Left lung (tissue), 4 donors: ENCODE measurements at regions not wholly inside any gene's neighbourhood (a gene's known extent, or its start where the extent isn't known, plus 50 kb on each side); places are given as distances from the start of the nearest gene placed in this dataset.
"Not testable (repeated sequence)": the region's sequence is repeated elsewhere in the genome, so short reads cannot be mapped to it uniquely, and the experiment has no call there.

Source experiments
- ATAC-seq: fragments of 200-7000 bp; cut with Tn5 transposase; one replicate; pipeline ENCODE4 v1.9.1; 2020; ENCODE audit warnings: moderate library complexity
- DNase-seq, 4 donors: peaks; one replicate each; pipeline ENCODE4 v3.0.0-alpha.2; 2013 to 2020
- H3K27ac ChIP-seq, 2 donors: fragments of 200-600 bp; sonication (generic) in 1 of 2; one replicate each; pipeline versions ENCODE4 v1.5.0 to v1.8.0; 2020 to 2021
- H3K27me3 ChIP-seq, 2 donors: fragments of 200-600 bp; sonication (generic) in 1 of 2; one replicate each; pipeline versions ENCODE4 v1.5.0 to v1.8.0; 2020 to 2021
- H3K36me3 ChIP-seq, 2 donors: fragments of 200-600 bp; sonication (generic) in 1 of 2; one replicate each; pipeline versions ENCODE4 v1.5.0 to v1.8.0; 2020 to 2021
- H3K4me1 ChIP-seq, 2 donors: fragments of 200-600 bp; one replicate each; pipeline ENCODE4 v1.8.0; 2021
- H3K4me3 ChIP-seq, 2 donors: fragments of 200-600 bp; sonication (generic) in 1 of 2; one replicate each; pipeline versions ENCODE4 v1.5.0 to v1.8.0; 2020 to 2021; ENCODE audit warnings: mild to moderate bottlenecking in 1 of 2
- H3K9me3 ChIP-seq, 2 donors: fragments of 200-600 bp; sonication (generic) in 1 of 2; one replicate each; pipeline versions ENCODE4 v1.5.0 to v1.8.0; 2020 to 2021
- intact Hi-C, 2 donors: fragments of 100-400 bp; cut with DNase I; formaldehyde crosslinking; loops; one replicate each; pipeline versions ENCODE4 v1.11.2 to v1.14.2; 2022
- TF ChIP-seq, protein P1 (sequence below), 2 donors: fragments of 200-600 bp; sonication (generic) in 1 of 2; IDR thresholded peaks; one replicate each; pipeline versions ENCODE4 v1.5.0 to v1.8.0; 2021; ENCODE audit warnings: antibody characterized with exemption in 2 of 2
- donor health status: DM: no; HTN: yes; CAD: no.
- donor health status: DM: no; HTN: no; CAD: no.

DNA sequence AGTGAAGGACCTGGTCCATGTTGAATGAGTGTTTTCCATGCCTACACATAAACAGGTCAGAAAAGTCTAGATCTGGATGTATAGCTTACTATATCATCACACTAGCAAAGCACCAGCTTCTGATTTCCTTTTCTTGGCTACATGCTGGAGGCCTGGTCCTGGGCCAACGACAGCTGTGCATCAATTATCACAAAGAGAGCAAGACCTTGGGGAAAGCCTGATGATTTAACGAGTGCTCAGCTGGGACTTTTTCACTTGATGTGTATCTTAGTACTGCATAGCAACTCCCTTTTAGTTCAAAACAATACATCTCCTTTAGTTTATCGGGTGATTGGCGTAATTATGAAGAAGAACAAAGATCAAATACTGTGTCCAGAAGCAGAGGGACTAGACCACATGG is 358.2 kb downstream of the KIF2B start:
- intact Hi-C loops: no loop called here

DNA sequence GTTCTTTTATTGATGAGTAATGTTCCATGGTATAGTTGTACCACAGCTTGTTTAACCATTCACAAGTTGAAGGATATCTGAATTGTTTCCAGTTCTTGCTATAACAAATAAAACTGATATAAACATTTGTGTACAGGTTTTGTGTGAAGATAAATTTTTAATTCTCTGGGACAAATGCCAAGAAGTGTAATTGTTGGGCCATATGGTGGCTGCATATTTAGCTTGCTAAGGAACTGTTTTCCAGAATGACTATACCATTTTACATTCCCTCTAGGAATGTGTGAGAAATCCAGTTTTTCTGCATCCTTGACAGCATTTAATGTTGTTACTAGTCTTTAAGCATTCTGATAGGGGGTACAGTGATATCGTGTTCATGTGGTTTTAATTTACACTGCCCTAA is 368.5 kb downstream of the KIF2B start:
- ATAC-seq (no peak), DNase-seq (no peak)
- intact Hi-C loops: no loop called here
- Histone ChIP-seq H3K9me3 (peaks cover 0 to 2% of the 10 kb centered on the region in 2 donors), H3K4me1 (no peaks in the 10 kb centered on the region), H3K36me3 (no peaks in the 10 kb centered on the region), H3K27me3 (no peaks in the 10 kb centered on the region), H3K4me3 (no peak overlapping the region), H3K27ac (no peak overlapping the region)
- TF ChIP-seq, protein P1, sequence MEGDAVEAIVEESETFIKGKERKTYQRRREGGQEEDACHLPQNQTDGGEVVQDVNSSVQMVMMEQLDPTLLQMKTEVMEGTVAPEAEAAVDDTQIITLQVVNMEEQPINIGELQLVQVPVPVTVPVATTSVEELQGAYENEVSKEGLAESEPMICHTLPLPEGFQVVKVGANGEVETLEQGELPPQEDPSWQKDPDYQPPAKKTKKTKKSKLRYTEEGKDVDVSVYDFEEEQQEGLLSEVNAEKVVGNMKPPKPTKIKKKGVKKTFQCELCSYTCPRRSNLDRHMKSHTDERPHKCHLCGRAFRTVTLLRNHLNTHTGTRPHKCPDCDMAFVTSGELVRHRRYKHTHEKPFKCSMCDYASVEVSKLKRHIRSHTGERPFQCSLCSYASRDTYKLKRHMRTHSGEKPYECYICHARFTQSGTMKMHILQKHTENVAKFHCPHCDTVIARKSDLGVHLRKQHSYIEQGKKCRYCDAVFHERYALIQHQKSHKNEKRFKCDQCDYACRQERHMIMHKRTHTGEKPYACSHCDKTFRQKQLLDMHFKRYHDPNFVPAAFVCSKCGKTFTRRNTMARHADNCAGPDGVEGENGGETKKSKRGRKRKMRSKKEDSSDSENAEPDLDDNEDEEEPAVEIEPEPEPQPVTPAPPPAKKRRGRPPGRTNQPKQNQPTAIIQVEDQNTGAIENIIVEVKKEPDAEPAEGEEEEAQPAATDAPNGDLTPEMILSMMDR (IDR thresholded peaks at IDR 0.05): no peak

More for the DNA sequence above, 358.2 kb downstream of the KIF2B start:
- TF ChIP-seq, protein P1 (IDR thresholded peaks at IDR 0.05): no peak
- ATAC-seq (no peak), DNase-seq (peak in 1 of 4 donors; percentile 4)
- no peaks in the 10 kb centered on the region for H3K36me3 ChIP-seq
- H3K27ac ChIP-seq: no peak overlapping the region
- no peaks in the 10 kb centered on the region for H3K4me1 ChIP-seq
- H3K27me3 ChIP-seq: no peaks in the 10 kb centered on the region
- no peaks in the 10 kb centered on the region for H3K9me3 ChIP-seq
- H3K4me3 ChIP-seq: no peak overlapping the region

DNA sequence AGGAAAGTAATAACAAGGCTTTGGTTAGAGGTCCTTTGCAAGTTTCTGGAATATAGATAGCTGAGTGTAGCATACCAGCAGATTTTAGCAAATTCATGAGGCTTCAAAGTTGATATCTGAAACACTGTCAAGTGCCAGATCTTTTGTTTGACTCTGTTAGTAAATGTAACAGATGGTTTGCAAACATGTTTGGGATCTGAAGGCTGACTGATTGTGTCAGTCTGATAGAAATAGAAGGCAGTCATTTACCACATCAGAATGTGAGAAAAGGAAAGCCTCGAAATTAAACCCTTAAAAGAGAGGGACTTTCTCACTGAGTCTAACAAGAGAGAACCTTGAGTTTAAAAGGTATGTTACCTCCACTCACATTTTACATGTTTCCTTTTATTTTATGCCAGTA is 371.5 kb downstream of the KIF2B start:
- TF ChIP-seq, protein P1 (IDR thresholded peaks at IDR 0.05): no peak
- DNase-seq (no peak), ATAC-seq (no peak)
- intact Hi-C loops: no loop called here
- Histone ChIP-seq H3K27me3 (no peaks in the 10 kb centered on the region), H3K4me3 (no peak overlapping the region), H3K4me1 (no peaks in the 10 kb centered on the region), H3K9me3 (no peaks in the 10 kb centered on the region), H3K36me3 (no peaks in the 10 kb centered on the region), H3K27ac (no peak overlapping the region)

DNA sequence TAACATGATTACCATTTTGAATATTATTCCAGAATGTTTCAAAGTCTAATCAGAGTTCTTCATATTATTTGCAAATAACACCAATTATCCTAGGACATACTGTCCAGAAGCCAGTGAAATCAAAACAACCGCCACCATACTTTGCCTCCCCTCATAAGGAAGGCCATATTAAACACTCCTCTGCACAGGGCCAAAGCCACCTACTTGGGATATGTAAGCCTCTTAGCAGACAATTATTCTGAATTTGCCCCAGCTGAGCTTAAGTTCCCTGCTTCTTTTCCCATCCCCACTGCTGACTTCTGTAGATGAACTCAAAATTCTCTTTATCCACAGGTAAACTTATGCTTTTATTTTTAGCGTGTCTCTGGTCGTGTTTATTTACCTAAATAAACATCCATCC is 374.0 kb downstream of the KIF2B start:
- intact Hi-C loops: no loop called here
- H3K4me3 ChIP-seq: no peak overlapping the region
- TF ChIP-seq, protein P1 (IDR thresholded peaks at IDR 0.05): no peak
- H3K27me3 ChIP-seq: no peaks in the 10 kb centered on the region
- H3K27ac ChIP-seq: no peak overlapping the region
- no peak for ATAC-seq
- no peaks in the 10 kb centered on the region for H3K36me3 ChIP-seq
- H3K4me1 ChIP-seq: no peaks in the 10 kb centered on the region
- no peaks in the 10 kb centered on the region for H3K9me3 ChIP-seq
- no peak for DNase-seq

DNA sequence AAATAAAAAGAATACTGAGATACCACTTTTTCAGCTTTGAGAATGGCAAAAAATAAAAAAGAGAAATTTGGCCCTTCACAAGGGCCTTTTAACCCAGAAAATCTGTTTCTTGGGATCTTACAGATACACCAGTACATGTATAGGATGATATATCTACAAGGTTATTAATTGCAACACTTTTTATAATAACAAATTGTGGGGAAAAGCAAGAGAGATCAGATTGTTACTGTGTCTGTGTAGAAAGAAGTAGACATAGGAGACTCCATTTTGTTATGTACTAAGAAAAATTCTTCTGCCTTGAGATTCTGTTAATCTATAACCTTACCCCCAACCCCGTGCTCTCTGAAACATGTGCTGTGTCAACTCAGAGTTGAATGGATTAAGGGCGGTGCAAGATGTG is 378.7 kb downstream of the KIF2B start:
- H3K4me1 ChIP-seq, H3K36me3 ChIP-seq, H3K4me3 ChIP-seq, H3K27ac ChIP-seq, DNase-seq, intact Hi-C loops, H3K9me3 ChIP-seq, H3K27me3 ChIP-seq, ATAC-seq: not testable (repeated sequence)

- TF ChIP-seq, protein P1 (IDR thresholded peaks at IDR 0.05): no peak
- no peak overlapping the region for H3K4me3 ChIP-seq
- H3K27ac ChIP-seq: no peak overlapping the region
- H3K9me3 ChIP-seq: no peaks in the 10 kb centered on the region
- intact Hi-C loops: no loop called here
- no peak for ATAC-seq
- H3K4me1 ChIP-seq: no peaks in the 10 kb centered on the region
- no peaks in the 10 kb centered on the region for H3K36me3 ChIP-seq
- no peaks in the 10 kb centered on the region for H3K27me3 ChIP-seq
- no peak for DNase-seq
Measured at GRCh38 chr17:54220829-54221228, 398.1 kb downstream of the KIF2B start.
